ENCODE measurements at regions not wholly inside any gene's neighbourhood (a gene's known extent, or its start where the extent isn't known, plus 50 kb on each side); places are given as distances from the start of the nearest gene placed in this dataset.

DNA sequence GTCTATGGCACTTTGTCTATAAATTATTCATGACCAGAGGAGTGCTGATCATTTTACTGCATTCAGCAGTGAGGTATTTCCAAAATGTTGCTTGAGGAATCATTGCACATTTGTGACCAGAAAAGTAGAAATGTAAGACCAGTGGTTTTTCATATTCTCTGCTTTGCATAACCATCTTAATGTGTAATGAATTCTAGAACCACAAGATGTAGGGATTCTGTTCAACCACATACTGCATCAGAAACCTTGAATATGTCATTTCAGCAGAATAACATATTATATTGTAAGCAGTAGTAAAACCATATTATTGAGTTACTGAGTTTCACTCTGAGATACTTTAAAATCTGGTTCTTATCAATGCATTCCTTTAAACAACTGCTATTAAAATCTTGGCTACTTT, 1243.4 kb downstream of the MAT2B start:
- DNase-seq, result no peak

DNA sequence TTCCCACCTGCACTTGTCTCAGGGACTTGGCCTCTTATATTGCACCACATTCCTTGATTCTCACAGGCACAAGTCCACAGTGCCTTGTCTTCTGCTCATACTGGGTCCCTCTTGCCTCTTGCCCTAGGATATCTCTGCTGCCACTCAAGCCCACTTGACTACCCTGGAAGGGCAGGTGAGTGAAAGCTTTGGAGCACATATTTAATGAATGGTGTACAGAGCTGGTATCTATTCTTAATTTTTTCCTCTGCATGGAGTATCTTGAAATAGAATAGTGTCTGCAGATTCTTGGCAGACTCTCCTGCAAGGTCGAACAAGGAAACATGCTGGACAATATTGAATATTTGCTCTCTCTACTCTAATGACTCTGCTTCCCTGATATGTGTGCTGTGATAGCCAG, 1248.0 kb downstream of the MAT2B start:
- DNase-seq, result no peak

DNA sequence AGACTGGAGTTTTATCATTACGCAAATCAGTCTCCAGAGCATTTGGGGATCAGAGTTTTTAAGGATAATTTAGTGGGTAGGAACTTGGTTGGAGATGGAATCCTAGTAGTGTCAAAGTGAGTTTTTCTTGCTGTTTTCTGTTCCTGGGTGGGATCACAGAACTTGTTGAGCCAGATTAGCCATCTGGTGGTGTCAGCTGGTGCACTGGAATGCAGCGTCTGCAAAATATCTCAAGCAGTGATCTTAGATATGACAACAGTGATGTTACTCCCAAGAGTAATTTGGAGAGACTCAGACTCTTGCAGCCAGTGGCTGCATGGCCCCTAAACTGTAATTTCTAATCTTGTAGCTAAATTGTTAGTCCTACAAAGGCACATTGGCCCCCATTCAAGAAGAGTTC, 1257.8 kb downstream of the MAT2B start:
- no peak for DNase-seq

- no peak for DNase-seq
These were observed 1266.7 kb downstream of the MAT2B start for GRCh38 chr5:164772122-164772521.

- DNase-seq, result no peak
These were observed 1278.8 kb downstream of the MAT2B start for GRCh38 chr5:164784230-164784629.

- DNase-seq, result no peak
These were observed 1292.7 kb downstream of the MAT2B start for GRCh38 chr5:164798110-164798509.

DNA sequence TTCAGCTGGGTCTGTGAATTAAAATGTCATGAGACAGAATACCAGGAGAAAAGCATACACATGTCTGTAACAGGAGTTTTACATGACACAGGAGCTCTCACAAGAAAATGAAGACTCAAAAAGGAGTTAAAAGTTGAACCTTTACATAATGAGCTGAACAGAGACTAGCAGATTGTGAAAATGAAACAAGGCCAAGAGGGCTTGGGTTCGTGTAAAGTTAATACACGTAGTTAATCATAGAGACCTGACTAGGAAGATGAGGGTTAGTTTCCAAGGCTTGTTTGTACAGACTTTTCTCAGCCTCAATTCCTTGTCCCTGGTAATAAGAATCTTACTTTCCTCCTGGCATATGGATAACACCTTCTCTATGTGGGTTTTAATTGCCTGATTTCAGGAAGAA, 1294.0 kb downstream of the MAT2B start:
- DNase-seq, result no peak

DNA sequence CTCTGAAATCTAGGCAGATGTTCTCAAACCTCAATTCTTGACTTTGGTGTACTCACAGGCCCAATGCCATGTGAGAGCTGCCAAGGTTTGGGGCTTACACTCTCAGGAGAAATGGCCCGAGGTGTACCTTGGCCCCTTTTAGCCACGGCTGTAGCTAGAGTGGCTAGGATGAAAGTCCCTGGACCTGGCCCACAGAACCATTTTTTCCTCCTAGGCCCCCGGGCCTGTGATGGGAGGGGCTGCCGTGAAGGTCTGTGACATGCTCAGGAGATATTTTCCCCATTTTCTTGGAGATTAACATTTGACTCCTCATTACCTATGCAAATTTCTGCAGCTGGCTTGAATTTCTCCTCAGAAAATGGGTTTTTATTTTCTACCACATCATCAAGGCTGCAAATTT, 1296.5 kb downstream of the MAT2B start:
- no peak for DNase-seq

DNA sequence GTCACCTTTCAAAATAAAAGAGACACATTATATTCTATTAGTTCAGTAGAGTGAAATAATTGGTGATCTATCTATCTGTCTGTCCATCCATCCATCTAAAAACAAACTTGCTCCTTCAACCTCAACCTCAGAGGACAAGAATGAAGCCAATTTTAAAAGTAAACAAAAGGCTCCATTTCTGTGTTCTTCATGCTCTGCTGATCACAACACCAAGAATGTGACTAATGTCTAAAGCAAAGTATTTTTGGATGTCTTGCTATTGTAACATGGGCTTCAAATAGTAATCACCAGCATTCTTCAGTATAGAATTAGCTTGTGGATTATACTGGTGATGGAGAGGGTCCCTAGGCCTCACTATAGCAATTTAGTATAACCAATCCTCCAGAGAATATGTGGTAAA, 1304.4 kb downstream of the MAT2B start:
- no peak for DNase-seq

GRCh38 chr5:164818445-164818844, 1313.0 kb downstream of the MAT2B start:
- DNase-seq, result no peak

DNA sequence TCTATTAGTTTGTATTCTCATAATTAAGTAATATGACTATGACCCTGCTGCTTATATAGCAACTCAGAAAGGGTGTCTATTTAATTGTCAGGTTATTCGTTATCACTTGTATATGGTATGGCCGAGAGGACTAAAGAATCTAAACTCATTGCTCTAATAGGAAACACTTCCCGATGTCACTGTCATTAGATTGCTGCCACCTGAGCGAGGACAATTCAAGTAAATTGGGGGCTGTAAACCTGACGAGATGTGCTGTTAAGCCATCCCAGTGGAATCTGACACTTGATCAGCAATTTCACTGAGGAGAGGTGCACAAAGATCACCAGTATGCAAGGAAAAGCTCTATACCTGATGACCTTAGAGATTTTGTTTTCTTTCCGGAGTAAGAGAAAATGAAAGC, 1319.3 kb downstream of the MAT2B start:
- DNase-seq, result no peak

DNA sequence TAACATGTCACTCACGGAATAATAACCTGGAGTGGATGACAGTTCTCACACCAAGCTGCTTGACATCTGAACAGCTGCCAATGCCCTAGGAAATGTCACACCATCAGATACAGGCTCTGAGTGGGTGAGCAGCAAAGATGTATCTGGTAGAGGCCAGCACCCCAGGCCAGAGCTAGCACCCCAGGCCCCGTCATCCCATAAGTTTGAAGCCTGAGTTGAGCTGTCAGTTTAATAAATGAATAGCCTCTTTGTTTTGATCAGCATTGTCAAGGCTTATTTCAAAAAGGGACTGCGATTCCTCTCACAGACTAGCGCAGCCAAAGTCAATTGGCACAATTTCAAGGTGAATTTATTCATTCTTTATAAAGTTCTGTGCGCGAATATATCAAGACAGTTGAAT, 1327.1 kb downstream of the MAT2B start:
- DNase-seq, result no peak

GRCh38 chr5:164844348-164844747, 1338.9 kb downstream of the MAT2B start:
- DNase-seq, result no peak

GRCh38 chr5:164860896-164861295, 1355.5 kb downstream of the MAT2B start:
- no peak for DNase-seq

GRCh38 chr5:164861610-164862009, 1356.2 kb downstream of the MAT2B start:
- DNase-seq, result no peak

- no peak for DNase-seq
These were observed 1363.3 kb downstream of the MAT2B start for GRCh38 chr5:164868761-164869160.

DNA sequence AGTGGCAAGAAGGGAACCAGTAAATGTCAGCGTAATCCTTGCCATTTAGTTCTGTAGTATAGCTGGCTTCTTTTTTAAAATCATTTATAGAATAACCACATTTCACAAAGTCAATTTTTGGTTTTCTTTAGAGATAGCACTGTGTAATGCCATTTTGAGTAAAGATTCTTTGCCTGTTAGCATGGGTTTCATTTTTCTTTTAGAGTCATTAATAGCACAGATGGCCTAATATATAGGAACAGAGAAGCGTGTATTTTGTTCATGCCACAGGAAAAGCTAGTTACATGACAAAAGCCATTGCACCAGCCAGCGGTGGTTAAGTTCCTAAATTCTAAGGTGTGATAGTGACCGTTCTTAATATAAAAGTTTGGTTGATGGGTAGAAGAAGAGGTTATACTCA, 1363.9 kb downstream of the MAT2B start:
- no peak for DNase-seq

DNA sequence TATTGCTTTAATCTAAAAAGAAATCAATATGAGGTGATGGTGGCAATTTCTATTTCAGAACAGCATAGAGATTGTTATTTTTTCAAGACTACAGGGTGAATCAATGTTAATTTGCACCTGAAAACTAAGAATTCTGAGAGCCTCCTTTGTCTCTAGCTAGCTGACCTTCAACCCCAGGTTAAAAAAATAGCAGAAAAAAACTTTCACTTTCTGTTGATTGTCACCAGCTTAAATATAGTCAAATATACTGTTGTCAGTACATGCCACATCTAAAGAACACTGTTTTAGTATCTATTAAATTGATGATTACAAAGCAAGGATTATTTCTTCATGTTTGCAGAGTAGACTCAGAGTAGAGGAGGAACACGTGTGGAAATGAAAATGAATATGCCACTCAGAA, 1371.4 kb downstream of the MAT2B start:
- DNase-seq, result no peak

GRCh38 chr5:164881442-164881841, 1376.0 kb downstream of the MAT2B start:
- no peak for DNase-seq

DNA sequence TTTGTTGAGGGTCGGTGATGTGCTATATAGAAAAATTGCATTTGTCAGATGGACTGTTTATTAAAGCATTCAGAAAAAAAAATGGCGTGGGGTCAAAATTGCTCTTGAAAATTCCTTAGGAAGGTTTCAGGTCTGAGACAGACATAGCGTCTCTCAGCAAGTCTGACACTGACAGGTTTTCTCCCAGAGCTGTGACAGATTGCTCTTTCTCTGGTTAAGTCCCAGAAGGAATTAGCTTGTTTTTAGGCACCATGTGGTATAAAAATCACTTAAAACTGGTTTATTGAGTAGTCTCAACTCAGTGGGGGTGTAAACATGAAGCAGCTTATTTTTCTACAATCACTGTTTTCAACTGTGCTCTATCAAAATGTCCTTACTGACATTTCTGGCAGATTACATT, 1379.8 kb downstream of the MAT2B start:
- DNase-seq, result no peak

- DNase-seq, result no peak
These were observed 1387.7 kb downstream of the MAT2B start for GRCh38 chr5:164893071-164893470.

DNA sequence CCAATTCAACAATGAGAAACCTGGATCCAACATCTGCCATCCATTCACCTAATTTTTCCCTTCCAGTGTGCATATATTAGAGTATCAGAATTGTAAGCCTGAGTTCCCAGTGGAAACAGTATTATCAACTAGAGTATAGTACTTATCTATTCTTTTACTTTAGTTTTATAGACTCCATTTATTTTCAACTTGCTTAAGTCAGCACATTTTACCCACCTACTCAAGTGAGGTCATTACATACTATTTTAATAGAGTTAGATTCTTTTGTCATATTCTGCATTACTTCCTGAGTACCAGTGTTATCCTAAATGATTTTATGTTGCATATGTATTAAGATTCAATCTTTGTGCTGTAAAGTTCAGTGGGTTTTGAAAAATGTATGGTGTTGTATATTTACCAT, 1393.3 kb downstream of the MAT2B start:
- no peak for DNase-seq

GRCh38 chr5:164909673-164910072, 1404.3 kb downstream of the MAT2B start:
- DNase-seq, result no peak

GRCh38 chr5:164921722-164922121, 1416.3 kb downstream of the MAT2B start:
- no peak for DNase-seq

DNA sequence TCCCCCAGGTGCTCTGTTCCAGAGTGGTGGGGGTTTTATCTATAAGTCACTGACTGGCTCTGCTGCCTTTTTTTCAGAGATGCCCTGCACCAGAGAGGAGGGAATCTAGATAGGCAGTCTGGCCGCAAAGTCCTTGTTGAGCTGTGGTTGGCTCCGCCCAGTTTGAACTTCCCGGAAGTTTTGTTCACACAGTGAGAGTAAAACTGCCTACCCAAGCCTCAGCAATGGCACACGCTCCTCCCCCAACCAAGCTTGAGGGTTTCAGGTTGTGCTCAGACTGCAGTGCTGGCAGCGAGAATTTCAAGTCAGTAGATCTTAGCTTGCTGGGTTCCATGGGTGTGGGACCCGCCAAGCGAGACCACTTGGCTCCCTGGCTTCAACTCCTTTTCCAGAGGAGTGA, 1428.6 kb downstream of the MAT2B start:
- no peak for DNase-seq

GRCh38 chr5:164934561-164934960, 1429.1 kb downstream of the MAT2B start:
- no peak for DNase-seq
